NT2/D1 (cell line): ENCODE measurements at regions not wholly inside any gene's neighbourhood (a gene's known extent, or its start where the extent isn't known, plus 50 kb on each side); places are given as distances from the start of the nearest gene placed in this dataset.

Experiments
- YY1 ChIP-seq: IDR thresholded peaks from 2 replicates; pipeline ENCODE4 v1.6.1; 2011; ENCODE audit not compliant: insufficient read length, insufficient read depth
- ZNF274 ChIP-seq: IDR thresholded peaks from 2 replicates; pipeline ENCODE4 v1.6.1; 2011; ENCODE audit warnings: mild to moderate bottlenecking, low read depth, low read length

- no peak for TF ChIP-seq YY1
- TF ChIP-seq ZNF274 = no peak
Measured at GRCh38 chrX:943035-943434, 269.4 kb downstream of the CRLF2 start.
